ENCODE measurements at regions not wholly inside any gene's neighbourhood (a gene's known extent, or its start where the extent isn't known, plus 50 kb on each side); places are given as distances from the start of the nearest gene placed in this dataset.

- Histone ChIP-seq H3K9me3 (ENCODE audit: control insufficient read depth, low read depth, low read length) (peaks cover 5% of the 10 kb centered on the region), H3K4me1 (ENCODE audit: control insufficient read depth, insufficient read depth, low read length) (no peaks in the 10 kb centered on the region), H3K4me3 (ENCODE audit: low read length) (no peak overlapping the region), H3K36me3 (ENCODE audit: control insufficient read depth, insufficient read depth, low read length) (no peaks in the 10 kb centered on the region), H3K27me3 (ENCODE audit: control insufficient read depth, insufficient read depth, low read length) (no peaks in the 10 kb centered on the region), H3K27ac (ENCODE audit: low read length) (no peak overlapping the region)
- DNase-seq = no peak
- 71% methylated on average over 1 of the region's 2 CpGs for WGBS (ENCODE audit: insufficient coverage, low lambda C conversion rate)
These were observed 411.0 kb downstream of the C6orf118 start for GRCh38 chr6:164898412-164898811.

GRCh38 chr6:164897523-164898235 is 411.7 kb downstream of the C6orf118 start:
- H3K27me3 ChIP-seq (ENCODE audit: control insufficient read depth, insufficient read depth, low read length) = no peaks in the 10 kb centered on the region
- peaks cover 5% of the 10 kb centered on the region for H3K9me3 ChIP-seq (ENCODE audit: control insufficient read depth, low read depth, low read length)
- no peak for DNase-seq
- H3K4me1 ChIP-seq (ENCODE audit: control insufficient read depth, insufficient read depth, low read length) = no peaks in the 10 kb centered on the region
- H3K36me3 ChIP-seq (ENCODE audit: control insufficient read depth, insufficient read depth, low read length) = no peaks in the 10 kb centered on the region
- no peak overlapping the region for H3K27ac ChIP-seq (ENCODE audit: low read length)
- H3K4me3 ChIP-seq (ENCODE audit: low read length) = no peak overlapping the region
- 80% methylated on average over 2 of the region's 8 CpGs for WGBS (ENCODE audit: insufficient coverage, low lambda C conversion rate)

DNA sequence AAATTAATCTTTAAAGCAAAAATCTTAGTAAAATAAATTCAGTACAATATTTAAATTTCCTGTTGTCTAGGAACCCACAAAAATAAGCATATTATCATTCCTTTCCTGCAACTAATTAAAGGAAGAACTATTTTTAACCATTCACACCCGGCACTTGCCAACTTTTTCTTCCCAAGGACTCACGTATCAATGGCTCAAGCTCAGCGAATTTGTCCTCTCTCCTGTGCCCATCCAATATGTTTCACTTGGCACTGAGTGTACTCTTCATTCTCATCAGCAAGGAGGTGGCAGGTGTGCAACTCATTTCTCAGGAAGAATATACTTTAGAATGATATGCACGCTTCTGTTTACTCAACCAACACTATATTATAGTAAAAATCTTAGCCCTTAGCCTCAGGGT is 419.4 kb downstream of the C6orf118 start:
- H3K36me3 ChIP-seq (ENCODE audit: control insufficient read depth, insufficient read depth, low read length) = no peaks in the 10 kb centered on the region
- H3K27ac ChIP-seq (ENCODE audit: low read length) = no peak overlapping the region
- H3K9me3 ChIP-seq (ENCODE audit: control insufficient read depth, low read depth, low read length) = no peaks in the 10 kb centered on the region
- DNase-seq = no peak
- WGBS (ENCODE audit: insufficient coverage, low lambda C conversion rate) = no CpG with 5 or more reads among the region's 4 CpGs
- H3K4me1 ChIP-seq (ENCODE audit: control insufficient read depth, insufficient read depth, low read length) = no peaks in the 10 kb centered on the region
- no peaks in the 10 kb centered on the region for H3K27me3 ChIP-seq (ENCODE audit: control insufficient read depth, insufficient read depth, low read length)
- H3K4me3 ChIP-seq (ENCODE audit: low read length) = no peak overlapping the region

DNA sequence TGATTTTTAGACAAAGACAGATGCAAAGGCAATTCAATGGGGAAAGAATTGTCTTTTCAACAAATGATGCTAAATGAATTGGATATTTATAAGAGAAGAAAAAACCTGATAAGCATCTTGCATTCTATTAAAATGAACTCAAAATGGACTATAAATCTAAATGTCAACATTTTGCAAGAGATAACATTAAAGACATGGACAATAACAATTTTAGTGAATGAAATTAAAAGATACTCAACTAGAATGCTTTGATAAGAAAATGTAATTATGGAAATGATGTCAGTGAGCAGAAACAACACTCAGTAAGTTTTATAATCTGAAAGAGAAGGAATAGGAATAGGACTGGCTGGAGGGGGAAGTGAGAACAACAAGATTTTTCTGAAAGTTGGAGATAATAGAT is 421.7 kb downstream of the C6orf118 start:
- H3K27ac ChIP-seq (ENCODE audit: low read length) = no peak overlapping the region
- H3K9me3 ChIP-seq (ENCODE audit: control insufficient read depth, low read depth, low read length) = no peaks in the 10 kb centered on the region
- no peaks in the 10 kb centered on the region for H3K36me3 ChIP-seq (ENCODE audit: control insufficient read depth, insufficient read depth, low read length)
- H3K4me1 ChIP-seq (ENCODE audit: control insufficient read depth, insufficient read depth, low read length) = no peaks in the 10 kb centered on the region
- no peak for DNase-seq
- no peak overlapping the region for H3K4me3 ChIP-seq (ENCODE audit: low read length)
- H3K27me3 ChIP-seq (ENCODE audit: control insufficient read depth, insufficient read depth, low read length) = no peaks in the 10 kb centered on the region

DNA sequence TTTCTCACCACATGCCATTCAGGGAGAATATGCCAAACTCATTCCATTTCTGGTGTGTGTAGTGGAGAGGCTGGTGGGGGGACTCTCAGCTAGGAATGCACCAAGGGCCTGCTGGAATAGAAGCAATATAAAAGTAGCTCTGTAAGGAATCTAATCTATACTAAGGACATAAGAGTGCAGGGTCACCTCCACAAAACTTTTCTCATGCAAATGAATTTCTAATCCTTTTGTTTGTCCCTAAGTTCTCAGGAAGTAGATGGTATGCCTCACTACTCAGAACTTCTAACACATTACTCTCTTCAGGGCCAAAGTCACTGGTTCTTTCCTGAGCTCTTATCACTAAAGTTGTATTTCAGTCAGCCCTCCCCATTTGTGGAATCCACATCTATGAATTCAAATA is 427.2 kb downstream of the C6orf118 start:
- Histone ChIP-seq H3K36me3 (ENCODE audit: control insufficient read depth, insufficient read depth, low read length) (no peaks in the 10 kb centered on the region), H3K4me3 (ENCODE audit: low read length) (no peak overlapping the region), H3K27me3 (ENCODE audit: control insufficient read depth, insufficient read depth, low read length) (no peaks in the 10 kb centered on the region), H3K27ac (ENCODE audit: low read length) (no peak overlapping the region), H3K4me1 (ENCODE audit: control insufficient read depth, insufficient read depth, low read length) (no peaks in the 10 kb centered on the region), H3K9me3 (ENCODE audit: control insufficient read depth, low read depth, low read length) (no peaks in the 10 kb centered on the region)
- DNase-seq = no peak

DNA sequence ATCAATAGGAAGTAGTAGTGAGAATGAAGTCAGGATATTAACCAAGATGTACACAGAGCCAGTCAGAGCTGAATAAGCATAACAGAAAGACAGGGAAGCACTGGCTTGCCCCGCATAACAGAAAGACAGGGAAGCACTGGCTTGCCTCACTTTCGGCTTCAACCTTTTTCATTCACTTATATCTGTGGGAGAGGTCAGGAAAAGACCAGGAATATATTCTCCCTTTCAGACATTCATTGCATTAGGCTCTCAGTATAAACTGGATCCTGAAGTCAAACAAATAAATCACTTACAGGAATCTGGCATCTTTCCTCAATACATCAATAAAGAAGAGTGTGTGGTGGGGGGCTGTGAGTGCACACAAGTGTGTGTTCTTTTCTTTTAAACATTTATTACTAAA is 437.6 kb downstream of the C6orf118 start:
- Histone ChIP-seq H3K27ac (ENCODE audit: low read length) (no peak overlapping the region), H3K9me3 (ENCODE audit: control insufficient read depth, low read depth, low read length) (no peaks in the 10 kb centered on the region), H3K4me1 (ENCODE audit: control insufficient read depth, insufficient read depth, low read length) (no peaks in the 10 kb centered on the region), H3K4me3 (ENCODE audit: low read length) (no peak overlapping the region), H3K27me3 (ENCODE audit: control insufficient read depth, insufficient read depth, low read length) (no peaks in the 10 kb centered on the region), H3K36me3 (ENCODE audit: control insufficient read depth, insufficient read depth, low read length) (no peaks in the 10 kb centered on the region)
- no peak for DNase-seq
- 60% methylated on average over 1 of the region's 2 CpGs for WGBS (ENCODE audit: insufficient coverage, low lambda C conversion rate)

DNA sequence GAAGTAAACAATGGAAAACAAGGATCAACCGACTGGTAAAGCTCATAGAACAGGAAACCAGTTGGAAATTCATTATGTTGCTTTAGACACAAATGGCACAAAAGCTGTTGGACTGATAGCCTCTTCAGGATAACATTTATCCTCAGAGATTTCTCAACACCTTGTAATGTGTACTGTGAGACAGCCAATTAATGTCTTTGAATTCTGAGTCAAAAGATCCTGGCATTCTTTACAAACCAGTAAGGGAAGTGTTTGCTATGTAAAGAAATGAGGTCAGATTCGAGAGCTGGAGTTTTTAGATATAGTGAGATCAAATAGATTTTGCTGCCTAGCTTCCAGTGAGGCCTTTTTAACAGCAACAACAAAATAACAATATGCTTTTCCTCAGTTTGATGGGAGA is 439.2 kb downstream of the C6orf118 start:
- Histone ChIP-seq H3K36me3 (ENCODE audit: control insufficient read depth, insufficient read depth, low read length) (no peaks in the 10 kb centered on the region), H3K27me3 (ENCODE audit: control insufficient read depth, insufficient read depth, low read length) (no peaks in the 10 kb centered on the region), H3K4me3 (ENCODE audit: low read length) (no peak overlapping the region), H3K9me3 (ENCODE audit: control insufficient read depth, low read depth, low read length) (no peaks in the 10 kb centered on the region), H3K27ac (ENCODE audit: low read length) (no peak overlapping the region), H3K4me1 (ENCODE audit: control insufficient read depth, insufficient read depth, low read length) (no peaks in the 10 kb centered on the region)
- WGBS (ENCODE audit: insufficient coverage, low lambda C conversion rate) = 0% methylated on average over 1 of the region's 2 CpGs
- DNase-seq = no peak

DNA sequence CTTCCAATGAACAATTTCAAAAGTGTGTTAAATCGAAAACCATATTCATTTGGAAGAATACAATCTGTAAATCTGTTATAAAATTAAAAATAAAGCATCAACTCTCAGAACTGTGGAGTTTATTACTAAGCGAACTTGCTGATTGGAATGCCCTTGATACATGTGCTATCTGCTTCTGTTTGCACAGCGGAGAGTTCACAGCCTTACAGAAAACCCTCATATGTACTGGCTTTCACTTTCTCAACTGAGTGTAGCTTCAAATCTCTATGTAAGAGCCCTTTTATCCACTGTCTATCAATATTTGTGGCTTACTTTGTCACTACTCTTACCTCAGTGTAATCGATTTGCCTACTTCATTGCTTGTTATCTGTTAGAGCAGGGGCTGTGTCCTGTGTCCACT is 447.4 kb downstream of the C6orf118 start:
- Histone ChIP-seq H3K9me3 (ENCODE audit: control insufficient read depth, low read depth, low read length) (no peaks in the 10 kb centered on the region), H3K4me3 (ENCODE audit: low read length) (no peak overlapping the region), H3K27ac (ENCODE audit: low read length) (no peak overlapping the region), H3K36me3 (ENCODE audit: control insufficient read depth, insufficient read depth, low read length) (no peaks in the 10 kb centered on the region), H3K4me1 (ENCODE audit: control insufficient read depth, insufficient read depth, low read length) (no peaks in the 10 kb centered on the region), H3K27me3 (ENCODE audit: control insufficient read depth, insufficient read depth, low read length) (no peaks in the 10 kb centered on the region)
- no peak for DNase-seq
- 0% methylated on average over 1 of the region's 4 CpGs for WGBS (ENCODE audit: insufficient coverage, low lambda C conversion rate)

GRCh38 chr6:164859816-164860215 is 449.6 kb downstream of the C6orf118 start:
- no peaks in the 10 kb centered on the region for H3K36me3 ChIP-seq (ENCODE audit: control insufficient read depth, insufficient read depth, low read length)
- H3K4me3 ChIP-seq (ENCODE audit: low read length) = no peak overlapping the region
- WGBS (ENCODE audit: insufficient coverage, low lambda C conversion rate) = 100% methylated on average over 1 of the region's 6 CpGs

GRCh38 chr6:164856138-164856537 is 453.3 kb downstream of the C6orf118 start:
- no peak for DNase-seq
- no peaks in the 10 kb centered on the region for H3K9me3 ChIP-seq (ENCODE audit: control insufficient read depth, low read depth, low read length)
- H3K4me3 ChIP-seq (ENCODE audit: low read length) = no peak overlapping the region
- no peaks in the 10 kb centered on the region for H3K36me3 ChIP-seq (ENCODE audit: control insufficient read depth, insufficient read depth, low read length)
- H3K4me1 ChIP-seq (ENCODE audit: control insufficient read depth, insufficient read depth, low read length) = no peaks in the 10 kb centered on the region
- H3K27me3 ChIP-seq (ENCODE audit: control insufficient read depth, insufficient read depth, low read length) = no peaks in the 10 kb centered on the region
- no CpG with 5 or more reads among the region's 8 CpGs for WGBS (ENCODE audit: insufficient coverage, low lambda C conversion rate)
- H3K27ac ChIP-seq (ENCODE audit: low read length) = no peak overlapping the region

More at GRCh38 chr6:164859816-164860215, 449.6 kb downstream of the C6orf118 start:
- DNase-seq = no peak
- H3K27me3 ChIP-seq (ENCODE audit: control insufficient read depth, insufficient read depth, low read length) = no peaks in the 10 kb centered on the region
- no peak overlapping the region for H3K27ac ChIP-seq (ENCODE audit: low read length)
- H3K4me1 ChIP-seq (ENCODE audit: control insufficient read depth, insufficient read depth, low read length) = no peaks in the 10 kb centered on the region
- H3K9me3 ChIP-seq (ENCODE audit: control insufficient read depth, low read depth, low read length) = no peaks in the 10 kb centered on the region

DNA sequence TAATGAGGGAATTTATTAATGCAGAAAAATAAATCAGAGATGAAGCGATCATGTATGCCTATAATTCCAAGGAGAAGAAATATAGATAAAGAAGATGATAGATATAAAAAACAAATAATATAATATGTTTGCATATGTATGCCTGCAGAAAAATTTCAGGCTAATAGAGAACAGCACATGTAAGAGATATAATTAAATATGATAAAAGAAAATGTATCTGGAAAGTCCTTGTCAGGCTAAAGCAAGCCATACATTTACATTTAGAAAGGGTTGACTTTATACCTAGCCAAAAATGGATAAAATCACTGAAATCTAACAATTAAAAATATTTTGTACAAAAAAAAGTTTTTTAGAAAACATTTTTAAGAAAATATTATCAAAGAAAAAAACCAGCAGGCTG is 454.1 kb downstream of the C6orf118 start:
- WGBS (ENCODE audit: insufficient coverage, low lambda C conversion rate) = 100% methylated on average over 1 of the region's 1 CpG
- H3K4me1 ChIP-seq (ENCODE audit: control insufficient read depth, insufficient read depth, low read length) = no peaks in the 10 kb centered on the region
- no peaks in the 10 kb centered on the region for H3K36me3 ChIP-seq (ENCODE audit: control insufficient read depth, insufficient read depth, low read length)
- H3K27me3 ChIP-seq (ENCODE audit: control insufficient read depth, insufficient read depth, low read length) = no peaks in the 10 kb centered on the region
- no peak overlapping the region for H3K27ac ChIP-seq (ENCODE audit: low read length)
- no peak for DNase-seq
- H3K9me3 ChIP-seq (ENCODE audit: control insufficient read depth, low read depth, low read length) = no peaks in the 10 kb centered on the region
- H3K4me3 ChIP-seq (ENCODE audit: low read length) = no peak overlapping the region
